ENCODE measurements at regions not wholly inside any gene's neighbourhood (a gene's known extent, or its start where the extent isn't known, plus 50 kb on each side); places are given as distances from the start of the nearest gene placed in this dataset.
"Not testable (repeated sequence)": the region's sequence is repeated elsewhere in the genome, so short reads cannot be mapped to it uniquely, and the experiment has no call there.

DNA sequence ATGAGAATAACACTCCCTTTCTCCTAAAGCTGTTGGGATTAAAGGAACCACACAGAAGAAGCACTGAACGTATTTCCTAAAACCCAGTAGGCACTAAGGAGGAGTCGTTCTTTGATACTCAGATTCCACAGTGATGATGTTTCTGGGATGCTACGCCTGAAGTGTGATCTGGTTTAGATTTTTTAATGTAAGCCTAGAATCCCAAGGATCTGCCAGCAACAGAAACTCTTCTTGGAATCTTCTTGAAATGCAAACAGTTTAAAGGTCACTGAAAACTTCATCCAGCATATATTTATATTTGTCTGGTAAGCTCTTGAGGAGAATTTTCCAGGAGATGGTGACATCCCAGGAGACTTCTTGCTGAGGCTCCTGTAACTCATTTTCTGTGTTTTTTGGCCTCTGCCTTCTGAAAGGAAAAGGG lies 247.6 kb upstream of the TRIB2 start:
- no peaks in the 10 kb centered on the region for H3K36me3 ChIP-seq (ENCODE audit: control insufficient read depth in 4 of 4, insufficient read depth in 4 of 4, low read length in 4 of 4)
- TF ChIP-seq, protein P1, sequence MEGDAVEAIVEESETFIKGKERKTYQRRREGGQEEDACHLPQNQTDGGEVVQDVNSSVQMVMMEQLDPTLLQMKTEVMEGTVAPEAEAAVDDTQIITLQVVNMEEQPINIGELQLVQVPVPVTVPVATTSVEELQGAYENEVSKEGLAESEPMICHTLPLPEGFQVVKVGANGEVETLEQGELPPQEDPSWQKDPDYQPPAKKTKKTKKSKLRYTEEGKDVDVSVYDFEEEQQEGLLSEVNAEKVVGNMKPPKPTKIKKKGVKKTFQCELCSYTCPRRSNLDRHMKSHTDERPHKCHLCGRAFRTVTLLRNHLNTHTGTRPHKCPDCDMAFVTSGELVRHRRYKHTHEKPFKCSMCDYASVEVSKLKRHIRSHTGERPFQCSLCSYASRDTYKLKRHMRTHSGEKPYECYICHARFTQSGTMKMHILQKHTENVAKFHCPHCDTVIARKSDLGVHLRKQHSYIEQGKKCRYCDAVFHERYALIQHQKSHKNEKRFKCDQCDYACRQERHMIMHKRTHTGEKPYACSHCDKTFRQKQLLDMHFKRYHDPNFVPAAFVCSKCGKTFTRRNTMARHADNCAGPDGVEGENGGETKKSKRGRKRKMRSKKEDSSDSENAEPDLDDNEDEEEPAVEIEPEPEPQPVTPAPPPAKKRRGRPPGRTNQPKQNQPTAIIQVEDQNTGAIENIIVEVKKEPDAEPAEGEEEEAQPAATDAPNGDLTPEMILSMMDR (IDR thresholded peaks at IDR 0.05; ENCODE audit: control extremely low read depth, extremely low read depth), result no peak
- no peak for ATAC-seq (ENCODE audit: insufficient read depth, low FRiP score)
- H3K9ac ChIP-seq (ENCODE audit: insufficient read depth in 1 of 2, low read length in 2 of 2), result no peak overlapping the region
- H3K4me1 ChIP-seq (ENCODE audit: control insufficient read depth in 5 of 5, insufficient read depth in 5 of 5, low read length in 5 of 5), result peaks cover 0 to 2% (median 0%) of the 10 kb centered on the region in 5 donors
- H3K27me3 ChIP-seq (ENCODE audit: control insufficient read depth in 3 of 3, insufficient read depth in 3 of 3, low read length in 2 of 3), result no peaks in the 10 kb centered on the region
- H3K9me3 ChIP-seq (ENCODE audit: control insufficient read depth in 4 of 4, insufficient read depth in 3 of 4, low read length in 3 of 4), result no peaks in the 10 kb centered on the region
- H3K4me3 ChIP-seq, result no peak overlapping the region
- no peak overlapping the region for H3K27ac ChIP-seq (ENCODE audit: low read depth in 1 of 2, low read length in 1 of 2)
- WGBS, 2 donors, result 86 to 92% methylated on average over 3 of the region's 3 CpGs
- no peak for DNase-seq

DNA sequence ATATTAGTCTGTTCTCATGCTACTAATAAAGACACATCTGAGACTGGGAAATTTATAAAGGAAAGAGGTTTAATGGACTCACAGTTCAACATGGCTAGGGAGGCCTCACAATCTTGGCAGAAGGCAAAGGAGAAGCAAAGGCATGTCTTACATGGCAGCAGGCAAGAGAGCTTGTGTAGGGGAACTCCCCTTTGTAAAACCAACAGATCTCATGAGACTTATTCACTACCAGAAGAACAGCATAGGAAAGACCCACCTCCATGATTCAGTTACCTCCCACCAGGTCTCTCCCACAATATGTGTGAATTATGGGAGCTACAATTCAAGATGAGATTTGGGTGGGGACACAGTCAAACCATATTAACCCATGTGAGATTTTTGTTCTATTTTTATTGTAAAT lies 244.5 kb upstream of the TRIB2 start:
- ATAC-seq (ENCODE audit: insufficient read depth, low FRiP score); H3K36me3 ChIP-seq (ENCODE audit: control insufficient read depth in 4 of 4, insufficient read depth in 4 of 4, low read length in 4 of 4); H3K9me3 ChIP-seq (ENCODE audit: control insufficient read depth in 4 of 4, insufficient read depth in 3 of 4, low read length in 3 of 4); H3K27me3 ChIP-seq (ENCODE audit: control insufficient read depth in 3 of 3, insufficient read depth in 3 of 3, low read length in 2 of 3); H3K4me3 ChIP-seq; H3K9ac ChIP-seq (ENCODE audit: insufficient read depth in 1 of 2, low read length in 2 of 2); H3K27ac ChIP-seq (ENCODE audit: low read depth in 1 of 2, low read length in 1 of 2); DNase-seq; H3K4me1 ChIP-seq (ENCODE audit: control insufficient read depth in 5 of 5, insufficient read depth in 5 of 5, low read length in 5 of 5): not testable (repeated sequence)

DNA sequence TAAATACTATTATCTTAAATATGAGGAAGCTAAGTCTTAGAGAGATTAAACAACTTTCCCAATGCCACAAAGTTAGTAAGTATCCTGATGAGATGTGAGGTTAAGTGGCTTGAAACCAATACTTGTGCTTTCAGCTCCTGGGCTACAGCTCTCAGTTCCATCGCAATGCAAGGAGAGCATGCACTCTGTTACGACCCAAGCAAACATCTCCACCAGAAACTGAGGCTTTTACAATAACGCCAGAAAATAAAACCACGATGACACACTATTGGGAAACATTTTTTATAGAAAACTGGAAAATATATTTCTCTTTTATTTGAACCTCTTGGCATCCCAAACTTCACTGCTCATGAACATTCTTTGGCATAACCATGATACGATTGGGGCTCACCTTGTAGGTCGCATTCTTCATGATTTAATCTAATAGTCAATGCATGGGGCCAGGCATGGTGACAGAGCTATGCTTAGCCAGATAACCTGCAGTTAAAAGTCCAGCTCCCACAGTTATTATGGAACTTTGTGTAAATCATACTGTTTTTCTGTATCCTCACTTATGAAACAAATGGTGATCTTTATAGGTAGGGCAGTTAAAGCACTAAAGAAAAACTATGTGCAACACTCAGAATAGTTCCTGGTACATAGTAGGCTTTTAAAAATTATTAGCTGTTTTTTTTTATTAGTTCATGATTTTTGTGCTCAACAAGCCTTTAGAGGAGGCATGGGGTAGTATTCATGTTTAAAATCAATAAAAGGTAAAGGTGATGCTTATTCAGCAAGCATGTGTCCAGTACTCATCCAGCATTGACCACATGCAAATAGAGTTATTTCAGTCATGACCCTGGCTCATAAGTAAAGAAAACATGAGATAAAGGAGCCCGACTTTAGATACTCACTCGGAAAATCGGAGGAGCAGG lies 238.3 kb upstream of the TRIB2 start:
- no peak for DNase-seq
- H3K9ac ChIP-seq (ENCODE audit: insufficient read depth in 1 of 2, low read length in 2 of 2), result no peak overlapping the region
- no peaks in the 10 kb centered on the region for H3K36me3 ChIP-seq (ENCODE audit: control insufficient read depth in 4 of 4, insufficient read depth in 4 of 4, low read length in 4 of 4)
- no peak overlapping the region for H3K27ac ChIP-seq (ENCODE audit: low read depth in 1 of 2, low read length in 1 of 2)
- ATAC-seq (ENCODE audit: insufficient read depth, low FRiP score), result no peak
- no peak overlapping the region for H3K4me3 ChIP-seq
- TF ChIP-seq, protein P1 (IDR thresholded peaks at IDR 0.05; ENCODE audit: control extremely low read depth, extremely low read depth), result no peak
- no peaks in the 10 kb centered on the region for H3K4me1 ChIP-seq (ENCODE audit: control insufficient read depth in 5 of 5, insufficient read depth in 5 of 5, low read length in 5 of 5)
- no peaks in the 10 kb centered on the region for H3K9me3 ChIP-seq (ENCODE audit: control insufficient read depth in 4 of 4, insufficient read depth in 3 of 4, low read length in 3 of 4)
- H3K27me3 ChIP-seq (ENCODE audit: control insufficient read depth in 3 of 3, insufficient read depth in 3 of 3, low read length in 2 of 3), result no peaks in the 10 kb centered on the region
- WGBS, 2 donors, result 77 to 85% methylated on average over 9 of the region's 9 CpGs

DNA sequence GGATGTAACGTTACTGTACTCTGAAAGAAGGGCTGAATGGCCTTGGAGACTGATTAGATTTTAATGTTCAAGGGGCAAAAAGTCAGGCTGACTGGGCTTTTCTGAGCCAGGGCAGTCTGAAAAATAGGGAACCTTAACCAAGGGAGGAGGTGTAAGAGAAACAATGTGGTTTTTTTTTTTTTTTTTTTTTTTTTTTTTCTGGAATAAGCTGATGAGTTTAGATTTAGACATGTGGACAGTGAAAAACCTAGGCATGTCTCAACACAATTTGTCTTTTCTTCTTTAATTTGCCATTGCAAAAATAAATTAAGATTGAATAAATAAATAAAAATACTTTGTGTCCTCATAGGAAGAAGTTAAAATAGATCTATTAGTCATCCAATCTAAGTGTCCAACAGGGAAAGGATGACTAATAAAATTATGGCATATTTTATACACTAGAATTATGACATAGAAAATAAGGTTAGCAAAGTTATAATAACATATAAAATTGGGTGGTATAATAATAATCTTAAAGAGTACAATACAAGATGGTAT lies 237.6 kb upstream of the TRIB2 start:
- H3K4me3 ChIP-seq, result no peak overlapping the region
- no peaks in the 10 kb centered on the region for H3K4me1 ChIP-seq (ENCODE audit: control insufficient read depth in 5 of 5, insufficient read depth in 5 of 5, low read length in 5 of 5)
- WGBS, 2 donors, result 89 to 90% methylated on average over 1 of the region's 1 CpG
- ATAC-seq (ENCODE audit: insufficient read depth, low FRiP score) (no peak), DNase-seq (no peak)
- H3K36me3 ChIP-seq (ENCODE audit: control insufficient read depth in 4 of 4, insufficient read depth in 4 of 4, low read length in 4 of 4), result no peaks in the 10 kb centered on the region
- H3K27me3 ChIP-seq (ENCODE audit: control insufficient read depth in 3 of 3, insufficient read depth in 3 of 3, low read length in 2 of 3), result no peaks in the 10 kb centered on the region
- no peak overlapping the region for H3K27ac ChIP-seq (ENCODE audit: low read depth in 1 of 2, low read length in 1 of 2)
- no peak overlapping the region for H3K9ac ChIP-seq (ENCODE audit: insufficient read depth in 1 of 2, low read length in 2 of 2)
- no peaks in the 10 kb centered on the region for H3K9me3 ChIP-seq (ENCODE audit: control insufficient read depth in 4 of 4, insufficient read depth in 3 of 4, low read length in 3 of 4)
- TF ChIP-seq, protein P1 (IDR thresholded peaks at IDR 0.05; ENCODE audit: control extremely low read depth, extremely low read depth), result no peak

All from lung (tissue), 11 donors.